ENCODE measurements at regions not wholly inside any gene's neighbourhood (a gene's known extent, or its start where the extent isn't known, plus 50 kb on each side); places are given as distances from the start of the nearest gene placed in this dataset.
"Not testable (repeated sequence)": the region's sequence is repeated elsewhere in the genome, so short reads cannot be mapped to it uniquely, and the experiment has no call there.

DNA sequence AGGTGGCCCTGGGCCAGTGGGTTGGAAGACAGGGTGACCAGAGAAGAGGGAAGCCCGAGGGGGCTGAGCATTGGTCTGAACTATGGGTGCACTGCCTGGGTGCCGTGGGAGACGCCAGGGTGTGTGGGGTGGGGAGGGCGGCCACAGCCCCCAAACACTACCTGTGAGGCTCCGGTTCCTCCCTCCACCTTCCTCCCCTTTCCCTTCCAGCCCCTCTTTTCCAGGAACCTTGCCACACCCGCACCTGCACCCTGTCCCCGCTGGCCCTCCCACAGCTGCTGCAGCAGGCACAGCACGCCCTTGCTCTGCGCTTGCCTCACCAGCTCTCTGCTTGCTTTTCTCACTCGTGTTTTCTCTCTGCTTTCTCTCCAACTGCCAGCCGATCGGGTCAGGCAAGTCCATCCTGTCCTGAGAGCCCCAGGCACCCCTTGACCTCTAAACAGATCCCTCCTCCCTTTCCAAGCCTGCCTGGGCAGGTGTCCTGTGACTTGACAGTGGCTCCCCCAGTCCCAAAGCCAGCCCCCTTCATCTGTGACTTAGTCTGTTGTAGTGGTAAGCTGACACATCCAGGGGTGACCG is 193.7 kb downstream of the MSX2 start:
- H3K4me3 ChIP-seq, result no peak overlapping the region
- TF ChIP-seq EP300 (IDR thresholded peaks at IDR 0.05) (no peak), POLR2A (IDR thresholded peaks at IDR 0.05) (no peak)
- TF ChIP-seq, protein P1, sequence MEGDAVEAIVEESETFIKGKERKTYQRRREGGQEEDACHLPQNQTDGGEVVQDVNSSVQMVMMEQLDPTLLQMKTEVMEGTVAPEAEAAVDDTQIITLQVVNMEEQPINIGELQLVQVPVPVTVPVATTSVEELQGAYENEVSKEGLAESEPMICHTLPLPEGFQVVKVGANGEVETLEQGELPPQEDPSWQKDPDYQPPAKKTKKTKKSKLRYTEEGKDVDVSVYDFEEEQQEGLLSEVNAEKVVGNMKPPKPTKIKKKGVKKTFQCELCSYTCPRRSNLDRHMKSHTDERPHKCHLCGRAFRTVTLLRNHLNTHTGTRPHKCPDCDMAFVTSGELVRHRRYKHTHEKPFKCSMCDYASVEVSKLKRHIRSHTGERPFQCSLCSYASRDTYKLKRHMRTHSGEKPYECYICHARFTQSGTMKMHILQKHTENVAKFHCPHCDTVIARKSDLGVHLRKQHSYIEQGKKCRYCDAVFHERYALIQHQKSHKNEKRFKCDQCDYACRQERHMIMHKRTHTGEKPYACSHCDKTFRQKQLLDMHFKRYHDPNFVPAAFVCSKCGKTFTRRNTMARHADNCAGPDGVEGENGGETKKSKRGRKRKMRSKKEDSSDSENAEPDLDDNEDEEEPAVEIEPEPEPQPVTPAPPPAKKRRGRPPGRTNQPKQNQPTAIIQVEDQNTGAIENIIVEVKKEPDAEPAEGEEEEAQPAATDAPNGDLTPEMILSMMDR (IDR thresholded peaks at IDR 0.05), result no peak
- no peaks in the 10 kb centered on the region for H3K27me3 ChIP-seq
- no peaks in the 10 kb centered on the region for H3K36me3 ChIP-seq
- H3K27ac ChIP-seq, result no peak overlapping the region
- no peak for DNase-seq
- no peaks in the 10 kb centered on the region for H3K4me1 ChIP-seq (ENCODE audit: insufficient read depth)
- 75 to 82% (median 79%) methylated on average over 13 of the region's 13 CpGs for WGBS, 3 donors
- no peaks in the 10 kb centered on the region for H3K9me3 ChIP-seq
- intact Hi-C loops (cut with DNase I), result no loop called here

DNA sequence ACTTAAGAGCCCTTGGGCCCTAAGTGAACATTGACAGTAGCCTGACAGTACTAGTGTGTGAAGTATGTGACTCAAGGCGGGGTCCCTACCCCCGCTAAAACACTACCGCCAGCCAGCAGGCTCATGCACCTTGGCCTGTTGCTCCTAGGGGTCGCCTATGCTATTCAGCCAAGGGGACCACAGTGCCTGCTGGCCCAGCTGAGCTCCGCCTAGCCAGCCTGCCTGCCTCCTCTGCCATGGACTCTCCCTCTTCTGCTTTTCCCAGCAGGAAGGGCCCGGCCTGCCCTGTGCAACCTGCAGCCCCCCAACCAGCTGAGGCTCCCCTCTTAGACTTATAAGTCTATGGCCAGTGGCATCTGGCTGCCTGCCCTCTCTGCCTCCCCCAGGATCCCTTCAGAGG is 193.1 kb downstream of the MSX2 start:
- 89 to 93% (median 92%) methylated on average over 6 of the region's 6 CpGs for WGBS, 3 donors
- H3K27me3 ChIP-seq; H3K27ac ChIP-seq; DNase-seq; H3K4me1 ChIP-seq (ENCODE audit: insufficient read depth); H3K36me3 ChIP-seq; H3K9me3 ChIP-seq; intact Hi-C loops (cut with DNase I); H3K4me3 ChIP-seq: not testable (repeated sequence)

- H3K4me1 ChIP-seq (ENCODE audit: insufficient read depth); H3K27ac ChIP-seq; H3K27me3 ChIP-seq; H3K36me3 ChIP-seq; H3K4me3 ChIP-seq; DNase-seq; intact Hi-C loops (cut with DNase I); H3K9me3 ChIP-seq: not testable (repeated sequence)
- WGBS, 3 donors, result 82 to 90% (median 90%) methylated on average over 1 of the region's 1 CpG
Observed at GRCh38 chr5:174916924-174917323, 192.5 kb downstream of the MSX2 start.

DNA sequence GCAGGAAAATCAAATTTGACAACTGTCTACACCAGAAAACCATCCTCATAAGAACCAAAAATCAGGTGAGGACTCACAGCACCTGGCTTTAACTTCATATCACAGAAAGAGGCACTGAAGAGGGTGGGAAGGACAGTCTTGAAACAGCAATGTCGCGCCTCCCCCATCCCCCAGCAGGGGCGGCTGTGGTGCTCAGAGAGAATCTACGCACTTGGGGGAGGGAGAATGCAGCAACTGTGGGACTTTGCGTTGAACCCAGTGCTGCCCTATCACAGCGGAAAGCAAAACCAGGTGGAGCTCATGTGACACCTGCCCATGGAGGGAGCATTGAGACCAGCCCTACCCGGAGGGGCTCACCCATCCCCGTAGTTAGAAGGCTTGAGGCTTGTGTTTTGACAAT is 191.8 kb downstream of the MSX2 start:
- TF ChIP-seq EP300 (IDR thresholded peaks at IDR 0.05), result no peak
- TF ChIP-seq POLR2A (IDR thresholded peaks at IDR 0.05), result no peak
- TF ChIP-seq, protein P1 (IDR thresholded peaks at IDR 0.05), result no peak
- Histone ChIP-seq H3K27me3 (no peaks in the 10 kb centered on the region), H3K36me3 (no peaks in the 10 kb centered on the region), H3K27ac (no peak overlapping the region), H3K4me1 (ENCODE audit: insufficient read depth) (no peaks in the 10 kb centered on the region), H3K4me3 (no peak overlapping the region), H3K9me3 (no peaks in the 10 kb centered on the region)
- intact Hi-C loops (cut with DNase I), result no loop called here
- DNase-seq, result no peak
- 83 to 85% (median 85%) methylated on average over 8 of the region's 8 CpGs for WGBS, 3 donors

DNA sequence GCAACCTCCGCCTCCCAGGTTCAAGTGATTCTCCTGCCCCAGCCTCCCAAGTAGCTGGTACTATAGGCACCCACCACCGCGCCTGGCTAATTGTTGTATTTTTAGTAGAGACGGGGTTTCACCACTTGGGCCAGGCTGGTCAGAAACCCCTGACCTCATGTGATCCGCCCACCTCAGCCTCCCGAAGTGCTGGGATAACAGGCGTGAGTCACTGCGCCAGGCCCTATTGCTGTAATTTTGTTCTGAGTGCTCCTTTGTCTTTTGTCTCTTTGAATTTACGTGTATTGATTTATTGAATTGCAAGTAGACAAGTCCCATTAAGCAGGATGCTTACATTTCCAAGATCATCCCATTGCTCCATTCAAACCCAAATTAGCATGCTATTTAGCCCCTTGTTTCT is 186.7 kb downstream of the MSX2 start:
- no peaks in the 10 kb centered on the region for H3K36me3 ChIP-seq
- TF ChIP-seq EP300 (IDR thresholded peaks at IDR 0.05) (no peak), POLR2A (IDR thresholded peaks at IDR 0.05) (no peak)
- TF ChIP-seq, protein P1 (IDR thresholded peaks at IDR 0.05), result no peak
- no peaks in the 10 kb centered on the region for H3K9me3 ChIP-seq
- no peak overlapping the region for H3K27ac ChIP-seq
- WGBS, 3 donors, result 76 to 81% (median 78%) methylated on average over 9 of the region's 9 CpGs
- no peaks in the 10 kb centered on the region for H3K27me3 ChIP-seq
- no peak overlapping the region for H3K4me3 ChIP-seq
- H3K4me1 ChIP-seq (ENCODE audit: insufficient read depth), result no peaks in the 10 kb centered on the region
- intact Hi-C loops (cut with DNase I), result no loop called here
- no peak for DNase-seq

Data from ovary (tissue), 7 donors.